ENCODE measurements at regions not wholly inside any gene's neighbourhood (a gene's known extent, or its start where the extent isn't known, plus 50 kb on each side); places are given as distances from the start of the nearest gene placed in this dataset.
A peak's percentile ranks its signal among the peaks of the same experiment; 100 is the strongest.

DNA sequence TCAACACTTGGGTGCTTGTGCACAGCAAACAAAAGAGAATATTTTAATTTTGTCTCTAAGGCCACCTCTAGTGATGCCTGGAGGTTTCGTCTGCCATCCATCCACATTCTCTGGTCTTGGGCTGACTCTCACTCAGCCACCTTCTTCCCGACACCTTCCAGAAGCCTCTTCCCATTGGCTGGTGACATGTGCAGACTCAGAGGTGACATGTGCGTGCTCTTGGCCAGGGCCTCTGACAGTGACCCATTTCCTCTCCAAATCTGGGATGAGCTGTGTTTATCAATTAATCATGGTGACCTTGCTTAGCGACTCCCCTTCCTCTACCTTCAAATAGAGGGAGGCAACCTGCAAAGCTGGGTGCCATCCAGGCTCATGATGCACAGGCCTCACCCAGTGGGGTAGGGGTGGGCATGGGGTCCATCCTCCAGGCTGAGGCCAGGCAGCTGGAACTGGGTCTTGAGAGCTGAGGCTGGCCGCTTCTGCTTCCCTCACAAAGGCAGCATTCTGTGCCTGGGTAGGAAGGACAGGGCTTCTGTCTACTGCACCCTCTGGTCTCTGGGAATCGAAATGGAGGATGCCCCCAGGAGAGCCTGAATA, 91.8 kb downstream of the DHCR7 start:
- DNase-seq: no peak

DNA sequence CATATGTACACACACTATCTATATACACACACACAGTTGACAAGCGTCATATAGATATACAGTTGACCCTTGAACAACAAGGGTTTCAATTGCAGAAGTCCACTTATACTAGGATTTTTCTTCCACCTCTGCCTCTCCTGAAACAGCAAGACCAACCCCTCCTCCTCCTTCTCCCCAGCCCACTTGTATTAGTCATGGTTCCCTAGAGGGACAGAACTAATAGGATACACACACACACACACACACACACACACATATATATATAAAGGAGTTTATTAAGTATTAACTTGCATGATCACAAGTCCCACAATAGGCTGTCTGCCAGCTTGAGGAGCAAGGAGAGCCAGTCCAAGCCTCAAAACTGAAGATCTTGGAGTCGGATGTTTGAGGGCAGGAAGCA, 92.9 kb downstream of the DHCR7 start:
- no peak for DNase-seq

DNA sequence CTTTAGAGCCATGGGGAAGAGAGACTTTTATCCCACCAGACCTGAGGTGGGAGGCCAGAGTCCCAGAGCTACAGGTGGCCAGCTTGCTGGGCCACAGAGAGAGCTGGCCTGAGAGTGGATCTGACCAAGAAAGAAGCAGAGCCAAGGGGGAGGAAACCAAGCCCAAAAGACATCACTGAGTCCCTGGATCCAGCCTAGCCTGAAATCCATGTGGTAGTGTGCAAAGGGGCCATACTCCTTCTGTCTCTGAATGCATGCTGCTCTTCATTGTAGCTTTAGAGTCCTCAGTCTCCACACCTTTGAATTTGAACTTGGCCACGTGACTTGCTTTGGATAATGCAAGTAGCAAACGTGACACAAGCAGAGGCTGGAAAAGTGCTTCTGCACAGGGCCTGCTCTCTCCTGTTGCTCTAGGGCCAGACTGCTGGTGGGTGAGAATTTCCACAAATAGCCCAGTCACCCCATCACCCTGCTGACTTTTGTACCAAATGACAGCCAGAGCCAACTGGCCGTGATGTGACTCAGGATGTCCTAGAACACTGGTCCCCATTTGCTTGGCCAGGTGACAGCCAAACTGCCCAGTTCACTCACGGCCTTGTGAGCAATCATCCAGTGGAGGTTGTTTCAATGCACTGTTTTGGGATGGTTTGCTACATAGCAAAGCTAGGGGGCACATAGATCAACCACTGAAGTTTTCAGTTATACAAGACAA, 93.6 kb downstream of the DHCR7 start:
- DNase-seq: no peak

DNA sequence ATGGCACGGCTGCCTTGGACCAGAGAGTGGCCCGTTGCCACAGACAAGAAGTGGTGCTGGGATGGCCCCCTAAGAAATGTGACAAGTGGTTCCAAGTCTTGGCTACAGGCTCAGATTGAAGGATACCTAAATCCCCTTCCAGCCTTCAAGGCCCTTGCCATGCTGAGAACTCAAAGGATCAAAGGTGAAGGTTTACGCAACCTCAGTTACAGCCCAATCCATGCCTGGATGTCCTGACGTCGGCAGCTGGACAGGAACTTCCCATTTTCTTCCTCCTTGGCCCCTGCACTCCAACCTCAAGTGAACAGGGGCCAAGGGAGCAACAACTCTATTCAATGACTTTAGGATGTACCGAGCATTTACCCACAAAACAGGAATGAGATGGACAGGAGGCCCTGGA, 95.4 kb downstream of the DHCR7 start:
- no peak for DNase-seq

DNA sequence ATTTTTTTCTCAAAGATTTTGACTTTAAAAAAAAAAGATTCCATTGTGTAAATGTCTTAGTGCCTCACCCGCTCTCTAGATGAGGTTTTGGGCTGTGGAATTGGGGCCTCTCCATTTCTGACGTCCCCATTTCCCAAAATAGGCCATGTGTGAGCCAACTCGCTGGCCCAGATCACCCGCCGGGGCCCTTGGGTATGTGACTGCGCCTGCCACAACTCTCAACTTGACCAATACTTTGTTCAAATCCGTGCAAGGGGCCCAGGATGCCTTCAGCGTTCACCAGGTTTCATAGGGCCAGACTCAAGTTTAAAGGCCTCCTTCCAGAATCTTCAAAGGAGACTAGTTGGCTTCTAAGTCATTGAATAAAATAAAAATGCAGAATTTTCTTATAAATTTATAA, 96.0 kb downstream of the DHCR7 start:
- no peak for DNase-seq

DNA sequence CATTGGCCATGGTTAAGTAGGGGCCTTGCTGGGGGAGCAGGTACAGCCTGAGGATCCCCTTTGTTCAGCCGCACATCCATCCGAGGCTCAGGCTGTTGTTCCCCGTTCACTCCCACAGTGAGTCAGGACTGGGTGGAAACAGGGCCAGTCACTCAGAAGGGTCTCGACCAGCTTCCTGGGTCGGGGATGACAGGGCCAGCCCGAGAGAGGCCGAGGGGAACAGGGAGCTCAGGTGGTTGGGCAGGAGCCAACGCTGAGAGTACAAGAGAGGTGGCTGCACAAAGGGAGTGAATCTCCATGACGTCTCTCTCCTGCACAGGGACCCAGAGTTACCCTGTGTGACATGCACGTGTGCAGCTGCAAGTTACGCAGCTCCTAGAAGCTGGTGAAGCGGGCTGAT, 97.2 kb upstream of the SHANK2 start:
- no peak for DNase-seq

DNA sequence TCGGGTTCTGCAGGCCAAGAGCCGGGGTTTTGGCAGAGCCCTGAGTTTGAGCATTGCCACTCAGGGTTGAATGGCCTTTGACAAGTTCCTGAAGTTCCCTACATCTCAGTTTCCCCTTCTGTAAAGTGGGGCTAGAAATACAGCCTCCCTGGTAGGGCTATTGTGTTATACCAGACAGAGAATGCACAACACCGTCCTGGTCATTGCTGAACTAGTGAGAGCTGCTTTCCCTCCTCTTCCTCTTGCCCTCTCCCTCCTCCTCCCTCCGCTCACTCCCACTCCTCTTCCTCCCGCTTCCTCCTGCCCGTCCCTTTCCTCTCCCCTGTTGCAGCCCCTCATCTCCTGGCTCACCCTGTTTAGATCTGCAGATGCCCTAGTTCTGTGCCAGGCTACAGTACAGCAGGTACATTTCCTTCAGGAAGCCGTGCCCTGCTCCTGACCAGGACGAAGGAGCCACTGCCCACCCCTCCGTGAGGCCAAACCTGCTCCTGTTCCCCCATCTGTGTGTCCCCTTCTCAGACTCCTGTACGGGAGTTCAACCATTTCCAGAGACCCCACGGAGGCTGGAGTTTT, 91.5 kb upstream of the SHANK2 start:
- no peak for DNase-seq

DNA sequence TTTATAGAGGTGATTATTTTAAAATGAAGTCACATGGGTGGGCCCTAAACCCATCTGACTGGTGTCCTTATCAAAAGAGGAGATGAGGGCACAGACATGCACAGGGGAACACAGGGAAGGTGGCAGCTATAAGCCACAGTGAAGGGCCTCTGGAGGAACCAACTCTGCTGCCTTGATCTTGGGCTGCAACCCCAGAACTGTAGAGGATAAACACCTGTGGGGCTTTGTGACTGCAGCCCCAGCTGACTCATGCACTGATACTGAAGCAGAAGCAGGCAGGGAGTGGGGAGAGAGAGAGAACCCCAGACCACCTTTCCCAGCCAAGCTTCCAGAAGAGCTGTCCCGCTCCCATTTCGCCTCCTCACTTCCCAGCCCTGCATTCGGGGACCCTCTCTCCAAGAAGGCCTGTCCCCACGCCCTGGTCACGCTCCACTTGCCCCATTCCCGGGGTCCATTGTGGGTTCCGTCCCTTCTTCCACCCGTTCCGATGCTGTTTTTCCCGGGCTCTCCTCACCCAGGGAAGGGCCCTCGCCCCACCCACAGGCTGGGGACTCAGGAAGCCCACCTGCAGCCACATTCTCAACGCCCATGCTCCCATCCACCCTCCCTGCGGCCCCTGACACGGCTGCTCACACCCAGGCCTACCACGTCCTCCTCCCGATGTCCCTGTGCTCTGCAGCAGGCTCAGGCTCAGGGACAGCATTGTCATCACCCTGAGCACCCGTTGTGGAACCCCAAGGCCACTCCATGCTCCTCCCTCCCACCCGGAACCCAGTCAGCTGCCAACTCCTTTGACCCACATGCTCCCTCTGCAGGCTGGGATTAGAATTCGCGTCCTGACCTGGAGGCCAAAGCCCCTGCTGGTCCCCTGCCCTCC, 90.8 kb upstream of the SHANK2 start:
- peak; percentile 47 for DNase-seq

DNA sequence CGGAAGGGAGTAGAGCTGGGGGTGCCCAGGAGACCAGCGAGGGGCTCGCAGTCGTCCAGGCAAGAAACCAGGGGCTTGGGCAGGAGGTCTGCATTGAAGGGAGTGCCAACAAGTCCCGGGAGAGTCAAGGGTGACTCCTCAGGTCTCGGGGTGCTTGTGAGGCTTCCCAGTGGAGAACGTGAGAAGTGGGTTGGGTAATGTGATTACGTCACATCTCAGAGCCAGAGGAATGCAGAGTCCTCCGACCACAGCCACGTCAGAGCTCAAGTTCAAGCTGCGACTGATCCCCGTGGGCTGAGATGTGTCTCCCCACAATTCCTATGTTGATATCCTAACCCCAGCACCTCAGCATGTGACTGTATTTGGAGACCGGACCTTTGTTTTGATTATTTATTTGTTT, 89.7 kb upstream of the SHANK2 start:
- no peak for DNase-seq

DNA sequence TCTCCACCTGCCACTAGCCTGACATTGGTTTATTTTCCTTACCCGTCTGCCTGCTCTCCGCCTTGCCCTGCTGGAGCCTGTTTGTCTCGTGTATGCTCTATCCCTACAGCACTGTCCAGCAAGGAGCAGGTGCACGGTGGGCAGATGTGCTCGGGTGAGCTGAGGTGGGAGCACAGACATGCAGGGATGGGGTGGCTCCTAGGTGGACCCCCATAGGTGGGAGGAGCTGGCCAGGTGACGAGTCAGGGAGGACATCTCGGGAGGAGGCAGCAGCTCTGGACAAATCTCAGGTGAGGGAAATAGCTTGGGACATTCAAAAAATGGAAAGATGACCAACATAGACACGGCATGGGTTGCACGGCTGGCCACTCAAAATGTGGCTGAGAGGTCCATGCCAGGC, 89.2 kb upstream of the SHANK2 start:
- no peak for DNase-seq

DNA sequence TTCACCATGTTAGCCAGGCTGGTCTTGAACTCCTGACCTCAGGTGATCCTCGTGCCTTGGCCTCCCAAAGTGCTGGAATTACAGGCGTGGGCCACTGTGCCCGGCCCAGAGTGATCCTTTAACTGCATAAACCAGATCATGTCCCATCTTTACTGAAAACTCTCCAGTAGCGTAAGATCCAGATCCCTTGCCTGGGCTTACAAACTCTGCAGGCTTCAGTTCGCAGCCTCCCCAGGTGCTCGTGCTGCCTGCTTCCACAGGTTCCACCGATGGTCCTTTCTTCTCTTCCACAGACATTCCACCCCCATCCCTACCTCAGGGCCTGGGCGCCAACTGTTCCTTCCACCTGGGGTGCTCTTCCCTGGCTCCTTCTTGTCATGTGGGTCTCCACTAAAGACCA, 88.8 kb upstream of the SHANK2 start:
- no peak for DNase-seq

DNA sequence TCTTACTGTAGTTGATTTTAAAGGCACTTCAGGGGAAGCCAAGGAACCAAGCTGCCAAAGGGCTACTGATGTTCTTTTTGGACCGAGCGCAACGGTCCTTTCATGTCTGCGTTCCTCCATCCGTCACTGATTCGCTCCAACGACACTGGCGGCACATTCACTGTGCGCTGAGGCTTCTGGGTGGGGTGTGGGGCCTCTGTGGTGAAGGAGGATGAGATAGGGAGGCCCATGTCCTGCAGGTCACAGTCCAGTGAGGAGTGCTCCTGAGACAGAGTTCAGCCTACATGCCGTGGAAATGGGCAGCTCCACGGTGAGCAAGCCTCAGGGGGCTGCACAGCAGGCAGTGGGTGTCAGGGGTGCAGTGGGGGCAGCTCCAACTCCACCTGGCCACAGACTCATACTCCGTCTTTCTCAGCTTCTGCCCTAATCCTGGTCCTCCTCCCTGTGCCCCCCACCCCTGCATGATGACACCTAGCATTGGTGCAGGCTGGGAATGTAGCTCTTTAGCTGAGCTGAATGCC, 87.8 kb upstream of the SHANK2 start:
- DNase-seq: no peak

DNA sequence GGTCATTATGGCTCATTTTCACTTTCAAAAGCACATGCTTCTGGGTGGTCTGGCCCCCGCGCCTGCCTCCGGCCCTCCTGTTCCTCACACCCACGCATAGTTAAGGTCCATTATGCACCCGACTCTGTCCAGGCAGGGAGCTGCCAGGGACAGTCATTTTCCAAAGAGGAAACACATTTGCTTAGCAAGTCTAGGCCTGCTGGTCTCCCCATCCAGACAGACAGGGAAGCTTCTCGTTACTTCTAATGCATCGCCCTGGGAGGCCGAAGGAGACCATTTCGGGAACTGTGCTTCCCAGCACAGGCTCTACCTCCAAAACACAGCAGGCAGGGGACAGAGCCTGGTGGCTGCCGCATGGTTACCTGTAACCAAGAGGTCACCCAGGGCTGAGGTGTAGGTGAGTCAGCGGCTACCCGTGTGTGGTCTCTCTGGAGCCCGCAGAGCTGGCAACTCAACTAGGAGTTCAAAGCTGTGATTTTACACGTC, 87.1 kb upstream of the SHANK2 start:
- no peak for DNase-seq

DNA sequence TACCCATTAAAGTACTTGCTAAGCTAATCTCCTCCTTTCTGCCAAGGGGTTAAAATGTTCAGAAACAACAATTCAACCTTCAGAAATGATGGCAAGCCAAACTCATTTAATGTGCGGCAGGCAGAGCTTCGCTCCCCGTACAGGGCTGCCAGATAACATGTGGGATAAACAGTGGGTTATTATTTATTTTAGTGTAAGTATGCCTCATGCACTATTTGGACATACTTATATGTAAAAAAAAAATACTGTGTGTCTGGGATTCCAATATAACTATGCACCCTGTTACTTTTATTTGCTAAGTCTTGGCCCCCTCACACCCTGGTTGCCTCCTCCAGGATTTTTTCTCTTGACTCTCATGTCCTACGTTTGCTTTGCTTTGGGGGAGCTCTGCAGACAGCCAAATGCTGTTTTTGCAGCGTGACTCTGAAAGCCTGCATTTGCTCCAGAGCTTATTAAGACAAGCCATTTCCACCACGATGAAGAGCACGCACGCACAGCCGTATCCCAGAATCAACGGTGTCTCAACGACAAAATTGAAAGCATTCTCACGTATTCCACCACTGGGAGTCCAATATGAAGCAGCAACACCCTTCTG, 86.5 kb upstream of the SHANK2 start:
- no peak for DNase-seq

DNA sequence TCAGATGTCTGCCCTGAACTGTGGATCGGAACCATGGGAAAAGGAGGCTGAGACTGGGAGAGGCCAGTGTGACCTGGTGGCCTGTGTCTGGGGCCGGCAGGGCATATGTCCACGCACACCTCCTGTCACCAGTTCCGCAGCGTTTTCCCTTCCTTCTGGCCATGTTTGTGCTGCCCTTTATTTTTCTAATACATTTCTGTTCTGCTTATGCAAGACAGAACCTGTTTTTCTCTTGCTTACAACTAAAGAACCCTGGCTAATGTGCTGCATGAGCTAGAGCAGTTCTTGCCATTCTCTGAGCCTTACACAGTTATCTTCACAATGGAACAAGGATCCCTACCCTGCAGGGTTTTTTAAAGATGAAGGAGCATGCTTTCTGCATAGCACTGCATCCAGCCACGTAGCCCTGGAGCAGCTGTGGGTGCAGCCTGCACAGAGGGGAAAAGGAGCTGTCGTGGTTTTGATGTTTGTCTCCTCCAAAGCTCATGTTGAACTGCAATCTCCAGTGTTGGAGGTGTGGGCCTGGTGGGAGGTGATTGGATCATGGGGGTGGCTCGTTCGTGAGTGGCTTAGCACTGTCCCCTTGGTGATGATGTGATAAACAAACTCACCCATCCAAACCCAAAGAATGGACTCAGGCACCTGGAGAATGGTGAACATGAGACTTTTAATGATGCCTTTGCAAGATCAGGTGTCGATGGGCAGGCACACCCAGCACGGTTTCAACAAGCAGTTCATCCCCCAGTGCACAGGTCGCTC, 84.8 kb upstream of the SHANK2 start:
- no peak for DNase-seq

DNA sequence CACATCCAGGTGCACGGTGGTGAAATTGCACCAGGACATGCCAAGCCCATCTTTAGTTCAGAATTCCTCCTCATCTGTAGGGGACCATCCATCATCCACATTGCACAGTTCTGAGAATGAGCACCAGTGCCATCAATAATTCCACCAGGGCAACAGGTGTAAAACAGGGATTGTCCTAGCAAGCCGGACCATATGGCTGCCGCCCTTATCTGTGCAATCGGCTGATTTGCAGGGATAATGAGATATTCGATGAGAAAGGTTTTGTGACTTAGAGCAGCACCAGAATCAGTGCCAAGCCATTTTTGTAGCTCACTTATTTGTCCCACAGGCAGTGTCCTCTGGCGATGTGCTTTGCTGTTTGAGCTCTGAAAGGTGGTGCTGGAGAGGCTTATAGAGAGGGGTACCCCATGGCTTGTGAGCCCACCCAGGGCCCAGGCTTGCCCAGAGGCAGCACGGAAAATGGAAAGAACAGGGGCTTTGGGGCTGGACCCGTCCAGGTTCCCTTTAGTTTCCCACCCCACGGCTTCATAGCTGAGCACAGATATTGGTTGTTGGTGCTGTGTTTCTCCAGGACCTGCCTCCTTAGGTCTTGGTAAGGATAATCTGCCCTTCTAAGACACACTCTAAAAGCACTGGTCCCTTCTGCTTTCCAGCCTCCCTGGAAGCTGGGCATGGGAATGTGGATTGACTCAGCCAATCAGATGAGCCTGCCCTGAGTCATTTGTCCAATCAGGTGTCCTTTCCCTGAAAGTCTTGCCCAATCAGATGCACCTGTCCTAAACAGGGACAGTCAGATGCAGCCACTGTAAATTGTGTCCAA, 84.0 kb upstream of the SHANK2 start:
- DNase-seq: no peak

DNA sequence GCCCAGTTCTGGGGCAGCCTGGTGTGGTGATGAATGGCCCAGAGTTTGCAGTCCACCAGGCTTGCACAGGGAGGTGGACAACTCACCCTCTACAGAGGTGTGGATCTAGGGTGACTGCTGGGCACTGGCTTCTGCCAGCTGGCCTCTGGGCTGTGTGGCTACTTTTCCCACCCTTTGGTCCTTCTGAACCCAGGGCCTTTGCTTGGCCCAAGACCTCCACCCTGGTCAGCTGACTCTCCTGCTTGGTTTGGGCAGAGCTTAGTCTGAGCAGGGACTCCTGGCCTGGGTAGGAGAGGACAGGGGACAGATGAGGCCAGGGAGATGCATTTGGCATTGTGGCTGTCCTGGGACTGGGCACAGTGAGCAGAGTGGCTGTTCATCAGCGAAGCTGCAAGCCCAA, 83.0 kb upstream of the SHANK2 start:
- no peak for DNase-seq

DNA sequence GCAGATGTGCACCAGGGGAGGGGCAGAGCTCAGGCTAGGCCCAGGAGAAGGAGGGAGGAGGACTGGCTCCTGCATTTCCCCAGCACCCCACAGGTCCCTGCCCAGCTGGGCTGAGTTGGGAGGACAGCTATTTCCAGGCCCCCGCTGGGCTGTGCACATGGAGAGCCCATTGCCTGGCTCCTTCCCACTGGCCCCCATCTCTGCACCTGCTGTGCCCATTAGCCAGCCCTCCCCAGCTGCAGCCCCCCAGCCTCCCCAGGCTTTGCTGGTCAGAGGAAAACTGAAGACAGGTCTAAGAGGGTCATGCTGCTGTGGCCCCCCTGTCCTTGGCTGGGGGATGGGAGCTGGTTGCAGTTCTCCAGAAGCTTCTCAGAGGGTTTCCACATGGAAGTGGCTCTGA, 81.8 kb upstream of the SHANK2 start:
- no peak for DNase-seq

DNA sequence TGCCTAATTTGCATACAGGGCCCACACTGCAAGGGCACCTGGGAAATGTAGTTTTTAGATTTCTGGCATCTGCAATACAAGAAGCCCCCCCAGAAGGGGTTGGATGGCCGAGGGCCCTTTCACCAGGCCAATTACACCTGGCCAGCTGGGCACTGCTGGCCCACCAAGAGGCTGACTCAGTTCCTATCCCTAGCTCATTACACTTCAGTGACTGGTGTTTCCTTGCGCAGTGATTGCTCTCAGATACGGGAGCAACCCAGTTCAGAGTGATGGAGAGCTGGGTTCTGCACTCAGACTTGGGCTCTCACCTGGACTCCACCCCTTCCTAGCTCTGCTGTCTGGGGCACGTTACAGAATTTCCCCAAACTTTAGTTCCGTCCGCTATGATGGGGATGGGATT, 81.1 kb upstream of the SHANK2 start:
- no peak for DNase-seq

DNA sequence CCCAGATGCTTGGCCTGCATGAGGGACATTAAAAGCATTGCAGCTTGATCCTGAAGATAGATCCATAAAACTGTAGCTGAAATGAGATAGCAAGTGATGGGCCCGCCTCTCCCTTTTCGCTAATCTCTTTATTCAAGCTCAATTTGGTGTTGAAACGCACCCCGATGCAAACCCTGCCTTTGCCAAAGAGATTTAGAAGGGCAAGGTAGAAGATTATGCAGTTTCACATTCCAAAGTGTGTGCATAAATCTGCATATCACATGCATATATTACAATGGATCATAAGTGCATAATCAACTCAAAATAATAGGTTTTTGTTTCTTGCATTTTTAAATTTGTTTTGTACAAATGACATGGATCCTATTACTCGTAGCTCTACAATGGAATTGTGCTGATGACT, 80.1 kb upstream of the SHANK2 start:
- DNase-seq: no peak

DNA sequence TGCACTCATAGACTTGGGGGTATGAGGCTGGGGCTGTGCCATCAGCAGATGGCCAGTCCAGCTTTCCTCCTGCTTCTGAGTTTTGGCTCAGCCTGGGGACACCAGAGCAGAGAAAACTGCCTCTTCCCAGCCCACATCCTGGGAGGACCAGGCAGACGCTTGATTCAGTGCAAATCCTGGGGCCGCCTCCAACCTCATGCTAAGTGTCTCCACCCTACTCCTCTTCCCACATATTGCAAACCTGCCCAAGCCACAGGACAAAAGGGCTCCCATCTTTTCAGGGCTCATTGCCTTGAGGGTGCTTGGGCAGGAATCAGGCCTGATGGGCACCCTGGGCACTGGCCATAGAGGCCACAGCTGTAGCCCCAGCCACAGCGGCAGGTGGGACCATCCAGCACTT, 79.7 kb upstream of the SHANK2 start:
- no peak for DNase-seq

All from activated CD4-positive, alpha-beta T cell treated with anti-CD3 and anti-CD28 coated beads, Interleukin-2, Interleukin-6, amounts not matched to agents 100 ng/mL and 50 ng/mL, durations not matched to agents 16 hours and 8 hours (primary cell).